GM12878 (cell line): ENCODE measurements at regions not wholly inside any gene's neighbourhood (a gene's known extent, or its start where the extent isn't known, plus 50 kb on each side); places are given as distances from the start of the nearest gene placed in this dataset.
"Not testable (repeated sequence)": the region's sequence is repeated elsewhere in the genome, so short reads cannot be mapped to it uniquely, and the experiment has no call there.

Experiments
- ATAC-seq: fragments of 200-7000 bp; cut with Tn5 transposase; 3 replicates; pipeline ENCODE4 v1.9.1; 2020; ENCODE audit warnings: mild to moderate bottlenecking, moderate library complexity
- BruUV-seq: library from RNA; stranded (reverse); fragments of 400-500 nt; replicated peaks from 2 replicates; lab custom pipeline; 2021; lab: Mats Ljungman, UMichigan
- CTCF ChIA-PET: fragments of 300-600 bp; sonication (Branson Sonifier 250); formaldehyde crosslinking; extraction: SDS; loops from one replicate; lab custom pipeline; 2021; ENCODE audit warnings: inconsistent platforms; lab: Yijun Ruan, JAX
- POLR2A ChIA-PET: fragments of 350-600 bp; formaldehyde crosslinking; extraction: SDS; loops from one replicate; lab custom pipeline; 2021; ENCODE audit warnings: inconsistent platforms; lab: Charles Lee
- RAD21 ChIA-PET: fragments of 300-600 bp; sonication (Branson Sonifier 250); formaldehyde crosslinking; loops from one replicate; lab custom pipeline; 2023; ENCODE audit warnings: antibody characterized with exemption; ENCODE audit not compliant: unreplicated experiment; lab: Charles Lee
- SMC1A ChIA-PET: fragments of 300-600 bp; sonication (Branson Sonifier 250); formaldehyde crosslinking; loops from one replicate; lab custom pipeline; 2023; ENCODE audit not compliant: unreplicated experiment, uncharacterized antibody; lab: Charles Lee
- DNase-seq: peaks from one replicate; pipeline ENCODE4 v3.0.0-alpha.2; 2011; ENCODE audit warnings: low read depth, low spot score
- FAIRE-seq: peaks from 3 replicates; lab custom pipeline; 2011; peaks lifted over from hg19 to GRCh38; lab: Jason Lieb, UNC
- H2AFZ ChIP-seq: 2 replicates; pipeline ENCODE4 v1.6.0; 2011; ENCODE audit warnings: low read depth, low read length, control low read depth; ENCODE audit not compliant: control insufficient read depth
- H3K27ac ChIP-seq: 2 replicates; pipeline ENCODE4 v1.5.1; 2011; ENCODE audit warnings: control low read depth; ENCODE audit not compliant: control insufficient read depth, insufficient read depth
- H3K27me3 ChIP-seq, 2 experiments: replicated peaks in 1 of 2; 2 replicates each; pipeline versions ENCODE4 v1.6.0 to v1.6.1; 2011; ENCODE audit warnings: low read length in 1 of 2; ENCODE audit not compliant: control insufficient read depth in 2 of 2, insufficient read depth in 2 of 2
- H3K36me3 ChIP-seq, 2 experiments: 2 replicates each; pipeline ENCODE4 v1.5.1; 2011; ENCODE audit warnings: low read length in 1 of 2; ENCODE audit not compliant: control insufficient read depth in 2 of 2, insufficient read depth in 2 of 2
- H3K4me1 ChIP-seq: 2 replicates; pipeline ENCODE4 v1.6.1; 2011; ENCODE audit warnings: mild to moderate bottlenecking, low read length, moderate library complexity, mixed read lengths; ENCODE audit not compliant: control insufficient read depth, insufficient read depth
- H3K4me2 ChIP-seq: 2 replicates; pipeline ENCODE4 v1.6.0; 2011; ENCODE audit warnings: control low read depth; ENCODE audit not compliant: control insufficient read depth, insufficient read depth
- H3K4me3 ChIP-seq: fragments of 200-600 bp; sonication (generic); 2 replicates; pipeline ENCODE4 v1.5.1; 2016
- H3K79me2 ChIP-seq: 2 replicates; pipeline ENCODE4 v1.6.0; 2011; ENCODE audit warnings: low read length; ENCODE audit not compliant: control insufficient read depth, insufficient read depth
- H3K9ac ChIP-seq: 2 replicates; pipeline ENCODE4 v1.8.0; 2011; ENCODE audit warnings: low read length, control low read depth, mixed read lengths; ENCODE audit not compliant: control insufficient read depth, insufficient read depth
- H3K9me3 ChIP-seq: replicated peaks from 3 replicates; pipeline ENCODE4 v1.5.1; 2011; ENCODE audit warnings: mild to moderate bottlenecking, low read length; ENCODE audit not compliant: control insufficient read depth, insufficient read depth
- H4K20me1 ChIP-seq: 2 replicates; pipeline ENCODE4 v1.6.0; 2011; ENCODE audit not compliant: control insufficient read depth, insufficient read depth
- CHD1 ChIP-seq: IDR thresholded peaks from 2 replicates; pipeline ENCODE4 v1.6.1; 2012; ENCODE audit warnings: low read depth, low read length, improper control_type of control experiment
- GATAD2B ChIP-seq: fragments of 450-650 bp; conservative IDR thresholded peaks from 2 replicates; pipeline ENCODE4 v1.6.1; 2017; ENCODE audit warnings: low read depth, mild to moderate bottlenecking, moderate library complexity
- SREBF2 ChIP-seq: IDR thresholded peaks from 2 replicates; pipeline ENCODE4 v1.6.1; 2012; ENCODE audit warnings: mild to moderate bottlenecking, low read length
- SUZ12 ChIP-seq: fragments of 200-600 bp; sonication (generic); IDR thresholded peaks from one replicate; pipeline ENCODE4 v1.6.1; 2018; ENCODE audit warnings: antibody characterized with exemption, mild to moderate bottlenecking; ENCODE audit not compliant: unreplicated experiment
- USF2 ChIP-seq: IDR thresholded peaks from 2 replicates; pipeline ENCODE4 v1.6.1; 2011; ENCODE audit warnings: low read depth, low read length, improper control_type of control experiment, borderline replicate concordance
- WGBS: methylation state at CpG from one replicate; pipeline ENCODE4 v1.1.6; 2016; ENCODE audit warnings: low lambda C conversion rate; ENCODE audit not compliant: insufficient replicate concordance, insufficient coverage; ENCODE audit errors: missing lambda C conversion rate; 5-methylcytosine and 5-hydroxymethylcytosine counted together
- in situ Hi-C: fragments of 300-500 bp; cut with MboI; formaldehyde crosslinking; loops from 9 replicates; pipeline ENCODE4 v1.14.3; 2018; ENCODE audit warnings: mixed read lengths
- intact Hi-C: fragments of 100-400 bp; cut with micrococcal nuclease; formaldehyde crosslinking; loops from one replicate; pipeline ENCODE4 v1.14.2; 2022; ENCODE audit not compliant: unreplicated experiment
- TF ChIP-seq, protein P1 (sequence below): IDR thresholded peaks from 2 replicates; pipeline ENCODE4 v1.6.1; 2012; ENCODE audit warnings: low read depth, low read length, improper control_type of control experiment
- TF ChIP-seq, protein P2 (sequence below): fragments of 450-650 bp; IDR thresholded peaks from 2 replicates; pipeline ENCODE4 v1.6.1; 2017; ENCODE audit warnings: antibody characterized with exemption, mild to moderate bottlenecking, moderate library complexity

- TF ChIP-seq, protein P1, sequence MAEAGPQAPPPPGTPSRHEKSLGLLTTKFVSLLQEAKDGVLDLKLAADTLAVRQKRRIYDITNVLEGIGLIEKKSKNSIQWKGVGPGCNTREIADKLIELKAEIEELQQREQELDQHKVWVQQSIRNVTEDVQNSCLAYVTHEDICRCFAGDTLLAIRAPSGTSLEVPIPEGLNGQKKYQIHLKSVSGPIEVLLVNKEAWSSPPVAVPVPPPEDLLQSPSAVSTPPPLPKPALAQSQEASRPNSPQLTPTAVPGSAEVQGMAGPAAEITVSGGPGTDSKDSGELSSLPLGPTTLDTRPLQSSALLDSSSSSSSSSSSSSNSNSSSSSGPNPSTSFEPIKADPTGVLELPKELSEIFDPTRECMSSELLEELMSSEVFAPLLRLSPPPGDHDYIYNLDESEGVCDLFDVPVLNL: no peak
- TF ChIP-seq SREBF2 (no peak), GATAD2B (no peak), SUZ12 (no peak), USF2 (no peak), CHD1 (no peak)
- TF ChIP-seq, protein P2, sequence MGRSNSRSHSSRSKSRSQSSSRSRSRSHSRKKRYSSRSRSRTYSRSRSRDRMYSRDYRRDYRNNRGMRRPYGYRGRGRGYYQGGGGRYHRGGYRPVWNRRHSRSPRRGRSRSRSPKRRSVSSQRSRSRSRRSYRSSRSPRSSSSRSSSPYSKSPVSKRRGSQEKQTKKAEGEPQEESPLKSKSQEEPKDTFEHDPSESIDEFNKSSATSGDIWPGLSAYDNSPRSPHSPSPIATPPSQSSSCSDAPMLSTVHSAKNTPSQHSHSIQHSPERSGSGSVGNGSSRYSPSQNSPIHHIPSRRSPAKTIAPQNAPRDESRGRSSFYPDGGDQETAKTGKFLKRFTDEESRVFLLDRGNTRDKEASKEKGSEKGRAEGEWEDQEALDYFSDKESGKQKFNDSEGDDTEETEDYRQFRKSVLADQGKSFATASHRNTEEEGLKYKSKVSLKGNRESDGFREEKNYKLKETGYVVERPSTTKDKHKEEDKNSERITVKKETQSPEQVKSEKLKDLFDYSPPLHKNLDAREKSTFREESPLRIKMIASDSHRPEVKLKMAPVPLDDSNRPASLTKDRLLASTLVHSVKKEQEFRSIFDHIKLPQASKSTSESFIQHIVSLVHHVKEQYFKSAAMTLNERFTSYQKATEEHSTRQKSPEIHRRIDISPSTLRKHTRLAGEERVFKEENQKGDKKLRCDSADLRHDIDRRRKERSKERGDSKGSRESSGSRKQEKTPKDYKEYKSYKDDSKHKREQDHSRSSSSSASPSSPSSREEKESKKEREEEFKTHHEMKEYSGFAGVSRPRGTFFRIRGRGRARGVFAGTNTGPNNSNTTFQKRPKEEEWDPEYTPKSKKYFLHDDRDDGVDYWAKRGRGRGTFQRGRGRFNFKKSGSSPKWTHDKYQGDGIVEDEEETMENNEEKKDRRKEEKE: no peak
Measured at GRCh38 chr5:50583621-50584020, 82.8 kb upstream of the PARP8 start (continued).

DNA sequence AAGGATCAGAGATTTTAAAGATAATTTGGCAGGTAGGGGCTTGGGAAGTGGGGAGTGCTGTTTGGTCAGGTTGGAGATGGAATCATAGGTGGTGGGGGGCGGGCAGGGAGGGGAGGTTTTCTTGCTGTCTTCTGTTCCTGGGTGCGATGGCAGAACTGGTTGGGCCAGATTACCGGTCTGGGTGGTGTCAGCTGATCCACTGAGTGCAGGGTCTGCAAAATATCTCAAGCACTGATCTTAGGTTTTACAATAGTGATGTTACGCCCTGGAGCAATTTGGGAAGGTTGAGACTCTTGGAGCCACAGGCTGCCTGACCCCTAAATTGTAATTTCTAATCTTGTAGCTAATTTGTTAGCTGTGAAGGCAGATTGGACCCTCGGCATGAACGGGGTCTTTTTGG, 78.0 kb upstream of the PARP8 start:
- H3K4me2 ChIP-seq, FAIRE-seq, H3K9ac ChIP-seq, CTCF ChIA-PET, in situ Hi-C loops, ATAC-seq, H3K4me1 ChIP-seq, H3K36me3 ChIP-seq, DNase-seq, H3K4me3 ChIP-seq, H3K27ac ChIP-seq, intact Hi-C loops, H4K20me1 ChIP-seq, H3K79me2 ChIP-seq, BruUV-seq, SMC1A ChIA-PET, H3K9me3 ChIP-seq, H3K27me3 ChIP-seq, H2AFZ ChIP-seq: not testable (repeated sequence)
- RAD21 ChIA-PET: interaction anchor here (1.0 kb wide), 1 partner anchor 14 kb away, joined by 3 read pairs; no protein-coding TSS in a partner anchor
- WGBS: 78% methylated on average over 5 of the region's 6 CpGs
- POLR2A ChIA-PET: interaction anchor here (0.6 kb wide), 1 partner anchor 144 kb away, joined by 3 read pairs; no protein-coding TSS in a partner anchor

DNA sequence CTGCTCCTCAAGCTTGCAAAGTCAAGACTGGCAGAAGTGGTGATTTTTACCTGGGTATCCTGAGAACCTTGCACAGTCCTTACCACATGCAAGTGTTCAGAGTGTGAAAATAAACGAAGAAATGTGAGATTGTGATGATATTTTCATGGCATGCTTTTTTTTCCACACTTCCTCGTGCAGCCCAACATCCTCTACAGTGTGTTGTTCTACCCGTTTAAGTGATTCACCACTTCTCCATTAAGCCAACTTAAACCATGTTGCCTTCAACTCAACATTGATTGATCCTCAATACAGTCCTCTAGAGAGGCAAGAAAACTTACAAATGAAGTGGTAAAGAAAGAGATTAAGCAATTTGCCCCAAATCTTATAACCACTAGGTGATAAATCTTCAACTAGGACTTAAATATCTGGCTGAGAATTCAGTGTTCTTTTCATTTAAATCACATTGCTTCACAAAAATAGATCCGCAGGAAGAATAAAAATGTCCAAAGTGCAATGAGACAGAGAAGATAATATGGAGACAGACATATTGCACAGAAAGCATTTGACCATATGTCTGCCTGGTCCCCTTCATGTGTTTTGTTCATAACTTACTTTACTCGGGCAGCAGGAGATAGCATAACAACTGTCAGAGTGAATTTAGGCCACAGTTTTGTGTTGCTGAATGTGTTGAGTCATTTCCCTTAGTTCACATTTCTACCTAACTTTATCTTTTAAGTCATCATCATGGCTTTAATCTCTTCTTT, 75.8 kb upstream of the PARP8 start:
- POLR2A ChIA-PET, H3K36me3 ChIP-seq, H3K4me2 ChIP-seq, CTCF ChIA-PET, H3K27ac ChIP-seq, DNase-seq, in situ Hi-C loops, H4K20me1 ChIP-seq, RAD21 ChIA-PET, ATAC-seq, H3K9ac ChIP-seq, FAIRE-seq, H3K27me3 ChIP-seq, H3K9me3 ChIP-seq, H3K79me2 ChIP-seq, H3K4me3 ChIP-seq, H2AFZ ChIP-seq, H3K4me1 ChIP-seq, BruUV-seq: not testable (repeated sequence)
- WGBS: 66% methylated on average over 5 of the region's 5 CpGs
- intact Hi-C loops: loop anchor here (10.0 kb wide), 1 partner anchor 146 kb away; the partner anchor contains the start of gene EMB
- SMC1A ChIA-PET: interaction anchor here (0.9 kb wide), 1 partner anchor 13 kb away, joined by 4 read pairs; no protein-coding TSS in a partner anchor
